HepG2 (cell line): ENCODE measurements at regions not wholly inside any gene's neighbourhood (a gene's known extent, or its start where the extent isn't known, plus 50 kb on each side); places are given as distances from the start of the nearest gene placed in this dataset.

Source experiments
- ATAC-seq: fragments of 200-7000 bp; cut with Tn5 transposase; 3 replicates; pipeline ENCODE4 v1.9.1; 2020; ENCODE audit warnings: mild to moderate bottlenecking, moderate library complexity
- BruUV-seq: library from RNA; stranded (reverse); fragments of 400-500 nt; replicated peaks from 2 replicates; lab custom pipeline; 2021; lab: Mats Ljungman, UMichigan
- CTCF ChIA-PET: fragments of 300-600 bp; formaldehyde crosslinking; extraction: SDS; loops from one replicate; lab custom pipeline; 2021; ENCODE audit warnings: low total read pairs, inconsistent platforms, low intra/inter-chr PET ratio; lab: Yijun Ruan, JAX
- POLR2A ChIA-PET: fragments of 350-600 bp; sonication (Branson Sonifier 250); formaldehyde crosslinking; loops from one replicate; lab custom pipeline; 2020; ENCODE audit warnings: antibody characterized with exemption, inconsistent platforms; lab: Yijun Ruan, JAX
- DNase-seq: peaks from one replicate; pipeline ENCODE4 v3.0.0-alpha.2; 2015; ENCODE audit warnings: low spot score
- FAIRE-seq: peaks from 3 replicates; lab custom pipeline; 2011; peaks lifted over from hg19 to GRCh38; lab: Jason Lieb, UNC
- H2AFZ ChIP-seq: one replicate; pipeline ENCODE4 v1.6.1; 2011; ENCODE audit warnings: low read length, inconsistent platforms
- H3K27ac ChIP-seq: fragments of 300-600 bp; 3 replicates; pipeline ENCODE4 v1.8.0; 2011; ENCODE audit warnings: mixed run types, mild to moderate bottlenecking, mixed read lengths, low read length, inconsistent platforms; ENCODE audit not compliant: insufficient read depth; ENCODE audit errors: extremely low read length
- H3K27me3 ChIP-seq, 2 experiments: fragments of 200-600 bp in 1 of 2; 2 replicates in 1 of 2; 3 replicates in 1 of 2; pipeline versions ENCODE4 v1.6.0 to v1.8.0; 2011; ENCODE audit warnings: low read length in 2 of 2, mild to moderate bottlenecking in 2 of 2, moderate library complexity in 2 of 2, inconsistent platforms in 1 of 2; ENCODE audit not compliant: insufficient read depth in 2 of 2, control insufficient read depth in 1 of 2
- H3K36me3 ChIP-seq, 2 experiments: fragments of 200-600 bp in 1 of 2; replicated peaks in 1 of 2; 2 replicates in 1 of 2; 3 replicates in 1 of 2; pipeline versions ENCODE4 v1.5.1 to v1.8.0; 2011; ENCODE audit warnings: low read length in 2 of 2, inconsistent platforms in 1 of 2; ENCODE audit not compliant: insufficient read depth in 2 of 2, control insufficient read depth in 1 of 2
- H3K4me1 ChIP-seq: 2 replicates; pipeline ENCODE4 v1.5.1; 2012; ENCODE audit warnings: low read length, inconsistent platforms; ENCODE audit not compliant: insufficient read depth
- H3K4me2 ChIP-seq: 2 replicates; pipeline ENCODE4 v1.6.0; 2011; ENCODE audit warnings: low read depth, low read length, inconsistent platforms
- H3K4me3 ChIP-seq, 3 experiments: fragments of 200-600 bp in 1 of 3; sonication (generic), shearing (Covaris generic) in 1 of 3; replicated peaks in 1 of 3; 2 replicates each; pipeline ENCODE4 v1.5.1; 2011 to 2016; ENCODE audit warnings: low read length in 3 of 3, inconsistent platforms in 2 of 3, low read depth in 2 of 3, mild to moderate bottlenecking in 2 of 3, control low read depth in 1 of 3, mixed read lengths in 1 of 3; ENCODE audit not compliant: insufficient read depth in 1 of 3
- H3K79me2 ChIP-seq: one replicate; pipeline ENCODE4 v1.6.1; 2011; ENCODE audit warnings: low read length, inconsistent platforms; ENCODE audit not compliant: insufficient read depth
- H3K9ac ChIP-seq: 2 replicates; pipeline ENCODE4 v1.6.0; 2011; ENCODE audit warnings: mild to moderate bottlenecking, low read depth, low read length, inconsistent platforms; ENCODE audit not compliant: insufficient read depth
- H3K9me3 ChIP-seq: 2 replicates; pipeline ENCODE4 v1.5.1; 2012; ENCODE audit warnings: mild to moderate bottlenecking, low read length
- H4K20me1 ChIP-seq: 2 replicates; pipeline ENCODE4 v1.6.0; 2011; ENCODE audit warnings: inconsistent platforms, mild to moderate bottlenecking, low read length, moderate library complexity; ENCODE audit not compliant: insufficient read depth
- DPF2 ChIP-seq: sonication (generic); formaldehyde crosslinking; IDR thresholded peaks from 2 replicates; pipeline ENCODE4 v1.4.0; 2020; ENCODE audit warnings: mild to moderate bottlenecking, low read depth, missing genetic modification reagents, borderline replicate concordance
- GFI1 ChIP-seq: sonication (generic); formaldehyde crosslinking; IDR thresholded peaks from 2 replicates; pipeline ENCODE4 v1.5.0; 2020; ENCODE audit warnings: missing genetic modification reagents, mild to moderate bottlenecking, borderline replicate concordance
- HNF4G ChIP-seq, 2 experiments: sonication (generic) in 1 of 2; formaldehyde crosslinking in 1 of 2; IDR thresholded peaks; 2 replicates each; pipeline versions ENCODE4 v1.4.0 to v1.6.1; 2011 to 2020; ENCODE audit warnings: borderline replicate concordance in 2 of 2, low read depth in 2 of 2, mild to moderate bottlenecking in 2 of 2, low read length in 1 of 2, missing genetic modification reagents in 1 of 2, moderate library complexity in 1 of 2
- MTA1 ChIP-seq: sonication (generic); formaldehyde crosslinking; IDR thresholded peaks from 2 replicates; pipeline ENCODE4 v1.4.0; 2020; ENCODE audit warnings: missing genetic modification reagents, mild to moderate bottlenecking, borderline replicate concordance
- NFE2 ChIP-seq: sonication (generic); formaldehyde crosslinking; IDR thresholded peaks from 2 replicates; pipeline ENCODE4 v1.4.0; 2020; ENCODE audit warnings: missing genetic modification reagents
- ONECUT2 ChIP-seq: sonication (generic); formaldehyde crosslinking; IDR thresholded peaks from 2 replicates; pipeline ENCODE4 v1.4.0; 2020; ENCODE audit warnings: missing genetic modification reagents
- PHF20 ChIP-seq: sonication (generic); formaldehyde crosslinking; IDR thresholded peaks from 2 replicates; pipeline ENCODE4 v1.5.0; 2020; ENCODE audit warnings: mild to moderate bottlenecking, missing genetic modification reagents
- POLR2AphosphoS5 ChIP-seq: IDR thresholded peaks from 2 replicates; pipeline ENCODE4 v1.6.1; 2012; ENCODE audit warnings: low read depth, low read length
- SNAPC5 ChIP-seq: sonication (generic); formaldehyde crosslinking; IDR thresholded peaks from 2 replicates; pipeline ENCODE4 v1.8.1; 2023; ENCODE audit warnings: mild to moderate bottlenecking, missing genetic modification reagents, borderline replicate concordance
- TCF7 ChIP-seq: sonication (generic); IDR thresholded peaks from 2 replicates; pipeline ENCODE4 v1.6.1; 2016; ENCODE audit warnings: antibody characterized with exemption, low read depth
- ZC3H4 ChIP-seq: sonication (generic); formaldehyde crosslinking; IDR thresholded peaks from 2 replicates; pipeline ENCODE4 v1.4.0; 2020; ENCODE audit warnings: missing genetic modification reagents, borderline replicate concordance
- ZNF234 ChIP-seq: sonication (generic); formaldehyde crosslinking; conservative IDR thresholded peaks from 2 replicates; pipeline ENCODE4 v1.5.1; 2020; ENCODE audit warnings: mild to moderate bottlenecking, missing genetic modification reagents
- ZNF276 ChIP-seq: sonication (generic); formaldehyde crosslinking; IDR thresholded peaks from 2 replicates; pipeline ENCODE4 v1.4.0; 2020; ENCODE audit warnings: mild to moderate bottlenecking, low read depth, missing genetic modification reagents
- ZNF335 ChIP-seq: sonication (generic); formaldehyde crosslinking; IDR thresholded peaks from 2 replicates; pipeline ENCODE4 v1.4.0; 2020; ENCODE audit warnings: missing genetic modification reagents
- ZNF597 ChIP-seq: sonication (generic); formaldehyde crosslinking; IDR thresholded peaks from 2 replicates; pipeline ENCODE4 v1.5.0; 2020; ENCODE audit warnings: missing genetic modification reagents
- ZNF792 ChIP-seq: IDR thresholded peaks from 2 replicates; pipeline ENCODE4 v1.6.1; 2016
- WGBS: methylation state at CpG from one replicate; pipeline ENCODE4 v1.1.6; 2017; ENCODE audit warnings: low lambda C conversion rate; 5-methylcytosine and 5-hydroxymethylcytosine counted together
- in situ Hi-C: cut with HindIII; loops from 2 replicates; pipeline ENCODE4 v1.10.0; 2017; ENCODE audit warnings: low pct_unique_long_range_greater_than_20kb; ENCODE audit not compliant: extremely low pct_ligation_motif_present
- intact Hi-C: fragments of 100-400 bp; cut with micrococcal nuclease; formaldehyde crosslinking; loops from one replicate; pipeline ENCODE4 v1.10.0; 2022; ENCODE audit not compliant: unreplicated experiment

GRCh38 chr2:118348380-118349034 is 260.2 kb downstream of the INSIG2 start:
- ATAC-seq (no peak), FAIRE-seq (no peak), DNase-seq (no peak)
- Histone ChIP-seq H2AFZ (no peak overlapping the region), H3K36me3 (no peaks in the 10 kb centered on the region), H3K27me3 (no peaks in the 10 kb centered on the region), H3K27ac (no peak overlapping the region), H3K79me2 (no peaks in the 10 kb centered on the region)
- TF ChIP-seq ZNF792 (CRISPR knock-in tag) = no peak
- no peak for TF ChIP-seq ZC3H4
- no peak for TF ChIP-seq SNAPC5 (CRISPR knock-in tag)
- no peak for TF ChIP-seq GFI1 (CRISPR knock-in tag)
- TF ChIP-seq, all 625 proteins: peak for 0
- Histone ChIP-seq H3K4me2 (no peak overlapping the region), H3K4me1 (no peaks in the 10 kb centered on the region), H4K20me1 (no peaks in the 10 kb centered on the region), H3K9ac (no peak overlapping the region), H3K4me3 (no peak overlapping the region), H3K9me3 (no peaks in the 10 kb centered on the region)
- BruUV-seq = no TSS peak
- POLR2A ChIA-PET = no interaction called here
- CTCF ChIA-PET = no interaction called here
- in situ Hi-C loops = no loop called here
- intact Hi-C loops = no loop called here
- 14% methylated on average over 4 of the region's 4 CpGs for WGBS

GRCh38 chr2:118345465-118345864 is 257.2 kb downstream of the INSIG2 start:
- no peaks in the 10 kb centered on the region for H3K36me3 ChIP-seq
- no peak overlapping the region for H3K4me2 ChIP-seq
- ChIA-PET CTCF (no interaction called here), POLR2A (no interaction called here)
- H3K27ac ChIP-seq = no peak overlapping the region
- in situ Hi-C loops = no loop called here
- no peak overlapping the region for H3K4me3 ChIP-seq
- H3K4me1 ChIP-seq = no peaks in the 10 kb centered on the region
- no peaks in the 10 kb centered on the region for H4K20me1 ChIP-seq
- H3K27me3 ChIP-seq = peaks cover 0 to 2% of the 10 kb centered on the region in 2 experiments; a peak in 1 of 5 replicates
- FAIRE-seq (no peak), ATAC-seq (no peak), DNase-seq (no peak)
- H3K79me2 ChIP-seq = no peaks in the 10 kb centered on the region
- BruUV-seq = no TSS peak
- H3K9ac ChIP-seq = no peak overlapping the region
- intact Hi-C loops = no loop called here
- no peak overlapping the region for H2AFZ ChIP-seq
- WGBS = 12% methylated on average over 3 of the region's 3 CpGs
- H3K9me3 ChIP-seq = no peaks in the 10 kb centered on the region
- TF ChIP-seq PHF20 (CRISPR knock-in tag) (no peak), POLR2AphosphoS5 (no peak), TCF7 (no peak), ZNF276 (CRISPR knock-in tag) (no peak), NFE2 (CRISPR knock-in tag) (no peak), ZNF234 (CRISPR knock-in tag) (no peak), HNF4G (IDR thresholded peaks at IDR 0.05; ENCODE audit: borderline replicate concordance, low read depth, low read length) (no peak), HNF4G (CRISPR knock-in tag; IDR thresholded peaks at IDR 0.05; ENCODE audit: borderline replicate concordance, low read depth) (no peak), ZNF597 (CRISPR knock-in tag) (no peak), DPF2 (no peak), MTA1 (no peak), ONECUT2 (CRISPR knock-in tag) (no peak), ZNF335 (CRISPR knock-in tag) (no peak)
